ENCODE measurements at regions not wholly inside any gene's neighbourhood (a gene's known extent, or its start where the extent isn't known, plus 50 kb on each side); places are given as distances from the start of the nearest gene placed in this dataset.

DNA sequence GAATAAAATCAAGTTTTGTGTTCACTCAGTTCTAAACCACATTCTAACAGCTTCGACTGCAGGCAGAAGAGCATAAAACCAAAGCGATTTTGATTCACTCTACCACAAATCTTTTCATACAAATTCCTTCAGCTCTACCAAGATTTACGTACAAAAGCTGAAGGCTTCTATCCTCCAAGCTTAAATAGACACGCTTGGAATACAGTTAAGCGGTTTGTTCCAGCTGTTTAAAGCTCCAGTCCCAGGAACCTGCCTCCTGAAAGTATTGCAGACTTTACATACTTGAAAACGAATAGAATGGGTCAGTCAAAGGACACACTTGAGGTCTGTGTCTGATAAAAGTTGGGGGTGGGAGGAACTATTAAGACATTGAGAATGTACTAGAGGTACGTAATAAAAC lies 102.9 kb downstream of the MPP7 start:
- Histone ChIP-seq H3K27ac (ENCODE audit: insufficient read depth, low read length, poor library complexity, severe bottlenecking) (no peak overlapping the region), H3K36me3 (ENCODE audit: control insufficient read depth, insufficient read depth, low read length) (no peaks in the 10 kb centered on the region), H3K4me1 (ENCODE audit: control insufficient read depth, insufficient read depth, low read length, poor library complexity, severe bottlenecking) (no peaks in the 10 kb centered on the region), H3K9me3 (ENCODE audit: control insufficient read depth, low read length) (no peaks in the 10 kb centered on the region), H3K27me3 (replicated peaks; ENCODE audit: control insufficient read depth, insufficient read depth, low read length, poor library complexity, severe bottlenecking) (no peaks in the 10 kb centered on the region), H3K4me3 (ENCODE audit: insufficient read depth, low read depth, low read length, poor library complexity, severe bottlenecking) (no peak overlapping the region)
- DNase-seq, result no peak

DNA sequence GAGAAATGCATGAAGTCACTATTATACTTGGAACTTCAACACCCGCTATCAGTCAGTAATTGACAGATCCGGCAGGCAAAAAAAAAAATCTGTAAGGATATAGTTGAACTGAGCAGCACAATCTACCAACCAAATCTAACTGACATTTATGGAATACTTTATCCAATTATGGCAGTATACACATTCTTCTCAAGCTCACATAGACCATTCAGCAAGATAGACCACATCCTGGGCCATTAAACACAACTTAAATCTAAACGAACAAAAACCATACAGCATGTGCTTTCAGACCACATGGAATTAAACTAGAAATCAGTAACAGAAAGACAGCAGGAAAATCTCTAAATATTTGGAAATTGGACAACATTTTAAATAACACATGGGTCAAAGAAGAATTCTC lies 112.7 kb downstream of the MPP7 start:
- H3K4me1 ChIP-seq (ENCODE audit: control insufficient read depth, insufficient read depth, low read length, poor library complexity, severe bottlenecking), result no peaks in the 10 kb centered on the region
- H3K36me3 ChIP-seq (ENCODE audit: control insufficient read depth, insufficient read depth, low read length), result no peaks in the 10 kb centered on the region
- no peaks in the 10 kb centered on the region for H3K27me3 ChIP-seq (replicated peaks; ENCODE audit: control insufficient read depth, insufficient read depth, low read length, poor library complexity, severe bottlenecking)
- no peak overlapping the region for H3K27ac ChIP-seq (ENCODE audit: insufficient read depth, low read length, poor library complexity, severe bottlenecking)
- H3K4me3 ChIP-seq (ENCODE audit: insufficient read depth, low read depth, low read length, poor library complexity, severe bottlenecking), result no peak overlapping the region
- DNase-seq, result no peak
- no peaks in the 10 kb centered on the region for H3K9me3 ChIP-seq (ENCODE audit: control insufficient read depth, low read length)

DNA sequence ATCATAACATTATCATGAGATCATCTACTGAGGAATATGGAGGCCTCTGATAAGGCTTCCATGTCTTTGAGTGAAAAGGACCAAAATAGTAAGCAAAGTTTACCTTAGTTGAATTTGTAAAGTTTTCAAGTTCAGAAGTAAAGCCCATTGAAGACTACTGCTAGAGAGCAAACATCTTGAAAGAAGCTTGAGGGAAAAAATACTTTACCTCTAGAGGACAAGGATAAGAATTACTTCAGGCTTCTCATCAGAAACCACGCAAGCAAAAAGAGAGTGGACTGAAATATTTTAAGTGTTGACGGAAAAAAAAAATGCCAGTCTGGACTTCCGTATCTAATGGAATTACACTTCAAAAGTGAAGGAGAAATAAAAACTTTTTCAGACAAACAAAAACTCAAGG lies 114.3 kb downstream of the MPP7 start:
- H3K4me3 ChIP-seq (ENCODE audit: insufficient read depth, low read depth, low read length, poor library complexity, severe bottlenecking), result no peak overlapping the region
- no peaks in the 10 kb centered on the region for H3K36me3 ChIP-seq (ENCODE audit: control insufficient read depth, insufficient read depth, low read length)
- no peak overlapping the region for H3K27ac ChIP-seq (ENCODE audit: insufficient read depth, low read length, poor library complexity, severe bottlenecking)
- no peak for DNase-seq
- H3K9me3 ChIP-seq (ENCODE audit: control insufficient read depth, low read length), result no peaks in the 10 kb centered on the region
- no peaks in the 10 kb centered on the region for H3K4me1 ChIP-seq (ENCODE audit: control insufficient read depth, insufficient read depth, low read length, poor library complexity, severe bottlenecking)
- H3K27me3 ChIP-seq (replicated peaks; ENCODE audit: control insufficient read depth, insufficient read depth, low read length, poor library complexity, severe bottlenecking), result no peaks in the 10 kb centered on the region

DNA sequence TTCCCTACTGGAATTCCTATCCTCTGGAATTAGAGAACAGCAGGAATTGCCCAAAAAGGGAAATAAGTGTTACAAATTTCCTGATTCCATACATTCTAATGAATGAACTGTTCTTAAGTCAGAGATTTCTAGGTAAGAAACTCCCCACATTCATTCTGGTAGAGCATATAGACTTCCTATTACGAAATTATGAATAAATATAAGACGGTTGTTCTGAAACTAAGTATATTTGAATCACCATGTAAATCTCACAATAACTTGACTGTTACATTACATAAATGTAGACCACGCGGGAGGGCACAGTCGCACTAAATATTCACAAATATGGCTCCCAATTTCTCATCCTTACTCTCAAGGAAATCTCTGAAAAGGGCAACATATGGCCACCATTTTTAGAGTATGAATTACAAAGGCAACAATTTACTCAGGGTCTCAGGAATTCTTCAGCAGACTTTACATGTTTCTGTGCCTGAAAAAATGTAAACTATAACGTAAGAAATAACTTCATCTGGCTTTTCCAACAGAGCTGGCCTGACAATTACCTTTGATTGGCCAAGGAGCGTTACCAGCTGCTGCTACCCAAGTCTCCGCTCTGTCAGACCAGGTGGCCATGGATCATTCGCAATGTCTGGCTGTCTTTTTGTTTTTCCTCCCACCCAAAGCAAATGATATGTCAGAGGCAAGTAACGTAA lies 115.8 kb downstream of the MPP7 start:
- no peak overlapping the region for H3K27ac ChIP-seq (ENCODE audit: insufficient read depth, low read length, poor library complexity, severe bottlenecking)
- DNase-seq, result no peak
- H3K36me3 ChIP-seq (ENCODE audit: control insufficient read depth, insufficient read depth, low read length), result no peaks in the 10 kb centered on the region
- H3K4me1 ChIP-seq (ENCODE audit: control insufficient read depth, insufficient read depth, low read length, poor library complexity, severe bottlenecking), result no peaks in the 10 kb centered on the region
- no peaks in the 10 kb centered on the region for H3K9me3 ChIP-seq (ENCODE audit: control insufficient read depth, low read length)
- H3K27me3 ChIP-seq (replicated peaks; ENCODE audit: control insufficient read depth, insufficient read depth, low read length, poor library complexity, severe bottlenecking), result no peaks in the 10 kb centered on the region
- no peak overlapping the region for H3K4me3 ChIP-seq (ENCODE audit: insufficient read depth, low read depth, low read length, poor library complexity, severe bottlenecking)

DNA sequence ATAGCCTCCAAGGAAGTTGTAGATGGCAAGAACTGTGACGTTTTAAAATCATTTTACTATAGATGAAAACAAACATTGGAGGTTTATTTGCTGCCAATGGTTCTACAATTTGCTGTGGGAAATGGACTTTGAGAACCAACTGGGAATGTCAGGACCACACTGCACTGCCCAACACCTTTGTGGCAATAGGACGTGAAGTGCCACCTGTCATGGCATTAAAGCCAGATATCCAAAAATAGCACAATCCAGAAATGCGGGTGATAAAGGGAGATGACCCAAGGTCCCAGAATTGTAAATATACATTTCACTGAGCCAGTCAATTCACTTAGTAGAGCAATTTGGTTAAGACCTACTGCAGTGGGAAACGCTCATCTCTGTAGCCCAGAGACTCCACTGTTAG lies 116.4 kb downstream of the MPP7 start:
- H3K9me3 ChIP-seq (ENCODE audit: control insufficient read depth, low read length), result no peaks in the 10 kb centered on the region
- H3K27ac ChIP-seq (ENCODE audit: insufficient read depth, low read length, poor library complexity, severe bottlenecking), result no peak overlapping the region
- no peaks in the 10 kb centered on the region for H3K27me3 ChIP-seq (replicated peaks; ENCODE audit: control insufficient read depth, insufficient read depth, low read length, poor library complexity, severe bottlenecking)
- H3K4me3 ChIP-seq (ENCODE audit: insufficient read depth, low read depth, low read length, poor library complexity, severe bottlenecking), result no peak overlapping the region
- no peak for DNase-seq
- H3K4me1 ChIP-seq (ENCODE audit: control insufficient read depth, insufficient read depth, low read length, poor library complexity, severe bottlenecking), result no peaks in the 10 kb centered on the region
- H3K36me3 ChIP-seq (ENCODE audit: control insufficient read depth, insufficient read depth, low read length), result no peaks in the 10 kb centered on the region

DNA sequence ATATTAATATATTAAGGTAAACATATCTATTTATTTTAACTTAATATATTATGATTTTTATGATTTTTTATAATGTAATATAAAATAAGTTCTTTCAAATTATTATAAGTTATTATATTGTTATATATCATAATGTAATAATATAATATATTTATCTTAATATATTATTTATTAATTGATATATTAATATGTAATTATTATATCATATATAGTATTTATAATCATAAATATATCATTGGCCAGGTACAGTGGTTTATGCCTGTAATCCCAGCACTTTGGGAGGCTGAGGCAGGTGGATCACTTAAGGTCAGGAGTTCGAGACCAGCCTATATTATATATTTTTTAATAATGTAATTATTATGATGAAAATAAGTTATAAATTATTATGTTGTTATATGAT lies 118.1 kb downstream of the MPP7 start:
- Histone ChIP-seq H3K4me1 (ENCODE audit: control insufficient read depth, insufficient read depth, low read length, poor library complexity, severe bottlenecking) (no peaks in the 10 kb centered on the region), H3K27ac (ENCODE audit: insufficient read depth, low read length, poor library complexity, severe bottlenecking) (no peak overlapping the region), H3K36me3 (ENCODE audit: control insufficient read depth, insufficient read depth, low read length) (no peaks in the 10 kb centered on the region), H3K4me3 (ENCODE audit: insufficient read depth, low read depth, low read length, poor library complexity, severe bottlenecking) (no peak overlapping the region), H3K27me3 (replicated peaks; ENCODE audit: control insufficient read depth, insufficient read depth, low read length, poor library complexity, severe bottlenecking) (no peaks in the 10 kb centered on the region), H3K9me3 (ENCODE audit: control insufficient read depth, low read length) (no peaks in the 10 kb centered on the region)
- DNase-seq, result no peak

DNA sequence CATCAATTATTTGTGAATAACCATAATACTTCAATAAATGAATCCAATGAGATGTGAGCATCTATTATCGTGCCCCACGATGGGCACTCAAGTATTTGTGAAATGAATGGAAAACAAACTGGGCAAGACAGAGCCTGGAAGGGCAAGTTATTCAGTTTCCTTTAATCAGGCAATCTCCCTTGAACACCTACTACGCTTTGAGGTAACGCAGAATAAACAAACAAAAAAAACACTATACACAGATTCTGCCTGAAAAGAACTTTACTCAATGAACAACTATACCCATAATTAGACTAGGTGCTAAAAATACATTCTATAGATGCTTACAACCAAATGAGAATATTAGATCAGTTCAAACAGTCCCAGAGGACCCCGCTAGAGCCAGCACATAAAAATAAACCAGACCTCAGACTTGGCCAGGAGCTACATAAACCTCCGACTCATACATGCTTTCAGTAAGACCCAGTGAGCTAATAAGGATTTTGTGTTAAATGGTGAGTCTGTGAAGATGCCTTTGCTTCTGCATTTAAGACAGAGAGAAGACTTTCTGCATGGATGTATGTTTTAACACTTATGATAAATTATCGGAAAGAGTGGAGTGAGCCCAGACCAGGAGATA lies 121.3 kb downstream of the MPP7 start:
- Histone ChIP-seq H3K27me3 (replicated peaks; ENCODE audit: control insufficient read depth, insufficient read depth, low read length, poor library complexity, severe bottlenecking) (no peaks in the 10 kb centered on the region), H3K27ac (ENCODE audit: insufficient read depth, low read length, poor library complexity, severe bottlenecking) (no peak overlapping the region), H3K4me1 (ENCODE audit: control insufficient read depth, insufficient read depth, low read length, poor library complexity, severe bottlenecking) (peaks cover 3% of the 10 kb centered on the region), H3K9me3 (ENCODE audit: control insufficient read depth, low read length) (no peaks in the 10 kb centered on the region), H3K36me3 (ENCODE audit: control insufficient read depth, insufficient read depth, low read length) (no peaks in the 10 kb centered on the region), H3K4me3 (ENCODE audit: insufficient read depth, low read depth, low read length, poor library complexity, severe bottlenecking) (no peak overlapping the region)
- no peak for DNase-seq

DNA sequence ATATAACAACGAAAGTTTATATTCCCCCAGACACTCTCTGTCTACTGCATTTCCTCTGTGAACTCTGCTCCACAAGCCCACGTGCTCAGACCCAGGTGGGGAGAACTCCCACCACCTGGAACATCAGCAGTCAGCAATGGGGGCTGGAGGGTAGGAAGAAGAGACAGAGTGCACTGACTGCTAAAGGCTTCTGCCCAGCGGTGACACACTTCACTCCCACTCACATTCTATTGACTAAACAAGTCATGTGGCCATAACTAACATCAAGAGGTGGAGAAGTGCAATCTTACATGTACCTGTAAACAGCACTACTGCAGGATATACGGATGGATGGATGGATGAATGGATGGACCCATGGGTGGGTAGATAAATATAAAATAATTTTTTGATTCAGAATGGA lies 122.2 kb downstream of the MPP7 start:
- Histone ChIP-seq H3K9me3 (ENCODE audit: control insufficient read depth, low read length) (no peaks in the 10 kb centered on the region), H3K36me3 (ENCODE audit: control insufficient read depth, insufficient read depth, low read length) (no peaks in the 10 kb centered on the region), H3K27me3 (replicated peaks; ENCODE audit: control insufficient read depth, insufficient read depth, low read length, poor library complexity, severe bottlenecking) (no peaks in the 10 kb centered on the region), H3K4me3 (ENCODE audit: insufficient read depth, low read depth, low read length, poor library complexity, severe bottlenecking) (no peak overlapping the region), H3K4me1 (ENCODE audit: control insufficient read depth, insufficient read depth, low read length, poor library complexity, severe bottlenecking) (peaks cover 3% of the 10 kb centered on the region), H3K27ac (ENCODE audit: insufficient read depth, low read length, poor library complexity, severe bottlenecking) (no peak overlapping the region)
- no peak for DNase-seq

DNA sequence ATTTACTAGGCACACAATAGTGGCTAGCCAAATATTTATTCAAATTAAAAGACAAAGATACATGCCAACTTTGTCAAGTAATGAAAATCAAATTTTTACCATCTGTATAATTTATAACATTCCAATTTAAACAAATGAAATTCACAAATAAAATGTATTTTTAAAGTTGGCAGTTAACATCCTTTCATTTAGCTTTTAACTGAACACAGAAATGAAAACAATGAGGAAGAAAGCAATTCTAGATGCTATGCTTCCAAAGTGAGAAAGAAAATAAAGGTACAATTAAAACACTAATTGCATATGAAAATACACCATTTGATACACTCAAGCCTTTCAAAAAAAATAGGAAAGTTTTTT lies 123.1 kb downstream of the MPP7 start:
- H3K36me3 ChIP-seq (ENCODE audit: control insufficient read depth, insufficient read depth, low read length), result no peaks in the 10 kb centered on the region
- H3K27me3 ChIP-seq (replicated peaks; ENCODE audit: control insufficient read depth, insufficient read depth, low read length, poor library complexity, severe bottlenecking), result no peaks in the 10 kb centered on the region
- H3K4me3 ChIP-seq (ENCODE audit: insufficient read depth, low read depth, low read length, poor library complexity, severe bottlenecking), result no peak overlapping the region
- no peak overlapping the region for H3K27ac ChIP-seq (ENCODE audit: insufficient read depth, low read length, poor library complexity, severe bottlenecking)
- DNase-seq, result no peak
- peaks cover 3% of the 10 kb centered on the region for H3K4me1 ChIP-seq (ENCODE audit: control insufficient read depth, insufficient read depth, low read length, poor library complexity, severe bottlenecking)
- H3K9me3 ChIP-seq (ENCODE audit: control insufficient read depth, low read length), result no peaks in the 10 kb centered on the region

DNA sequence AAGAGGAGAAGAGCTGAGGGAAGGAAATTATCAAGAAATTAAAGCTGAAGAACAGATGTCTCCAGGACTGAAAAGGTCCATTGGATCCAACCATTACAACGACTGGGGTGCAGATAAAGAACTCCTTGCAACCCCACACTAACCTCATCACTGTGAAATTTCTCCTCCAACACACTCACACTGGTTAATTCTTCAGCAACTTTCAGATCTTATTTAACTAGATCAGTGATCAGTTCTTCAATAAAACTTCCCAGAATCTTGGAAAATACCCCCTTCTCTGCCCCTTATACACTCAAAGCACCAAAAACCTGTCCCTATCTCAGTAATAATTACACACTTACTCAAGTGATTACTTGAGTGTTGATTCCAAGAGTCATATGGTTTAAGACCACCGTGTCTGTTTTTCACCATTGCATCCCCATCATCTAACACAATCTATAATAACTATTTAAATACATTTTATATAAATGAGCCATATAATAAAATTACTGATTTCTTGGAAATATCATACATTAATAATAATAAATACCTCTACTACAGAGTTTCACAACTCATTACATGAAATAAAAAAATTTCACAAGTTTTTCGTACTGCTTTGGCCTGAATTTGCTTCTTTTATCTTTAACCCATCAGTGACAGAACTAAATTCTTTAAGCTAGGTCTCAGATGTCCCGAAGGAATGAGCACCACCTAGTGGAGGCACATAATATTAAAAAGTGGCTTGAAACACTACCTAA lies 123.7 kb downstream of the MPP7 start:
- Histone ChIP-seq H3K36me3 (ENCODE audit: control insufficient read depth, insufficient read depth, low read length) (no peaks in the 10 kb centered on the region), H3K4me1 (ENCODE audit: control insufficient read depth, insufficient read depth, low read length, poor library complexity, severe bottlenecking) (peaks cover 3% of the 10 kb centered on the region), H3K9me3 (ENCODE audit: control insufficient read depth, low read length) (no peaks in the 10 kb centered on the region), H3K27me3 (replicated peaks; ENCODE audit: control insufficient read depth, insufficient read depth, low read length, poor library complexity, severe bottlenecking) (no peaks in the 10 kb centered on the region), H3K4me3 (ENCODE audit: insufficient read depth, low read depth, low read length, poor library complexity, severe bottlenecking) (peak overlapping the region; percentile 59), H3K27ac (ENCODE audit: insufficient read depth, low read length, poor library complexity, severe bottlenecking) (peak overlapping the region; percentile 62)
- DNase-seq, result peak in 1 of 3 donors; percentile 15
